ENCODE measurements at regions not wholly inside any gene's neighbourhood (a gene's known extent, or its start where the extent isn't known, plus 50 kb on each side); places are given as distances from the start of the nearest gene placed in this dataset.

DNA sequence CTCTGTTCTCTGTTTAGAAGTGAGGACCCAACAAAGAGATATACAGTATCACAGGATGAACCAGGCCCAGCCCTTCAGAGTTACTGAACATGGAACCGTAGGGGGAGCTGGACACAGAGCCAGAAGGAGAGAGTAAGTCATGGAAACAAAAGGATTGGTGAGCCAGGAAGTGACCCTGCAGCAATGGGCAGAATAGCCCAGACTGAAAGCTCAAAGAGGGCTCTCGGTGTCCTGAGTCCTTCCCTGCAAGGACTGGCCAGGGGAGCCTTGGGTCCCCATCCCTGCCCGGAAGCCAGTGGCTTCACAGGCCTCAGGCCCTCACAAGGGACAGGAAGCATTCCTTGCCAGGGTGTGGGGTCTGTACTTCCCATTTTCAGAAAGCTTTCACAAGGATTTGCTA is 150.6 kb downstream of the SPATA19 start:
- H3K9me3 ChIP-seq: no peaks in the 10 kb centered on the region
- WGBS (ENCODE audit: insufficient coverage, low coverage, low lambda C conversion rate, missing lambda C conversion rate): 48% methylated on average over 3 of the region's 3 CpGs
- no peaks in the 10 kb centered on the region for H3K36me3 ChIP-seq
- intact Hi-C loops (cut with DNase I): no loop called here
- H3K4me3 ChIP-seq: no peak overlapping the region
- ATAC-seq (no peak), DNase-seq (no peak)
- no peaks in the 10 kb centered on the region for H3K27me3 ChIP-seq
- H3K27ac ChIP-seq: no peak overlapping the region
- H3K4me1 ChIP-seq: no peaks in the 10 kb centered on the region
- TF ChIP-seq, protein P1, sequence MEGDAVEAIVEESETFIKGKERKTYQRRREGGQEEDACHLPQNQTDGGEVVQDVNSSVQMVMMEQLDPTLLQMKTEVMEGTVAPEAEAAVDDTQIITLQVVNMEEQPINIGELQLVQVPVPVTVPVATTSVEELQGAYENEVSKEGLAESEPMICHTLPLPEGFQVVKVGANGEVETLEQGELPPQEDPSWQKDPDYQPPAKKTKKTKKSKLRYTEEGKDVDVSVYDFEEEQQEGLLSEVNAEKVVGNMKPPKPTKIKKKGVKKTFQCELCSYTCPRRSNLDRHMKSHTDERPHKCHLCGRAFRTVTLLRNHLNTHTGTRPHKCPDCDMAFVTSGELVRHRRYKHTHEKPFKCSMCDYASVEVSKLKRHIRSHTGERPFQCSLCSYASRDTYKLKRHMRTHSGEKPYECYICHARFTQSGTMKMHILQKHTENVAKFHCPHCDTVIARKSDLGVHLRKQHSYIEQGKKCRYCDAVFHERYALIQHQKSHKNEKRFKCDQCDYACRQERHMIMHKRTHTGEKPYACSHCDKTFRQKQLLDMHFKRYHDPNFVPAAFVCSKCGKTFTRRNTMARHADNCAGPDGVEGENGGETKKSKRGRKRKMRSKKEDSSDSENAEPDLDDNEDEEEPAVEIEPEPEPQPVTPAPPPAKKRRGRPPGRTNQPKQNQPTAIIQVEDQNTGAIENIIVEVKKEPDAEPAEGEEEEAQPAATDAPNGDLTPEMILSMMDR (IDR thresholded peaks at IDR 0.05): no peak
- TF ChIP-seq POLR2A (IDR thresholded peaks at IDR 0.05): no peak

DNA sequence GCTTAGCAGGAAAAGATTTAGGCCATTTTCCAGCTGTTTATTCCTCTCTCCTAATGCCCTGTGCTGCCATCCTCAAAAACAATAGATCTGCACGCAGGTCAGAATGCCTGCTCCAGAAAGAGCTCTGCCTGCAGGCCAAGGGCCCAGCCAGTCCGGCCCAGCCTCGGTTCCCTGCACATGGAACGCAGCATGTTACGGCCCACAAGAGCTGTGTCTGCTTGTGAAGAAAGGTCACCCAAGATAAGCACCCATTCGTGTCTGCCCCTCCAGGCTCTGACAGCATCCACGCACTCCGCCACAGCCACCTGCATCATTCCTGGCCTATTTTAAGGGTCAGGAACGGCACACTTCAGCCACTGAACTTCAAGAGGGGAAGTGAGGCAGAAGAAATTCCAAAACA is 152.2 kb downstream of the SPATA19 start:
- H3K9me3 ChIP-seq: no peaks in the 10 kb centered on the region
- DNase-seq (no peak), ATAC-seq (no peak)
- H3K27ac ChIP-seq: no peak overlapping the region
- WGBS (ENCODE audit: insufficient coverage, low coverage, low lambda C conversion rate, missing lambda C conversion rate): 82% methylated on average over 8 of the region's 9 CpGs
- intact Hi-C loops (cut with DNase I): no loop called here
- H3K4me3 ChIP-seq: no peak overlapping the region
- H3K27me3 ChIP-seq: no peaks in the 10 kb centered on the region
- no peaks in the 10 kb centered on the region for H3K36me3 ChIP-seq
- H3K4me1 ChIP-seq: no peaks in the 10 kb centered on the region
- TF ChIP-seq, protein P1 (IDR thresholded peaks at IDR 0.05): no peak
- no peak for TF ChIP-seq POLR2A (IDR thresholded peaks at IDR 0.05)

DNA sequence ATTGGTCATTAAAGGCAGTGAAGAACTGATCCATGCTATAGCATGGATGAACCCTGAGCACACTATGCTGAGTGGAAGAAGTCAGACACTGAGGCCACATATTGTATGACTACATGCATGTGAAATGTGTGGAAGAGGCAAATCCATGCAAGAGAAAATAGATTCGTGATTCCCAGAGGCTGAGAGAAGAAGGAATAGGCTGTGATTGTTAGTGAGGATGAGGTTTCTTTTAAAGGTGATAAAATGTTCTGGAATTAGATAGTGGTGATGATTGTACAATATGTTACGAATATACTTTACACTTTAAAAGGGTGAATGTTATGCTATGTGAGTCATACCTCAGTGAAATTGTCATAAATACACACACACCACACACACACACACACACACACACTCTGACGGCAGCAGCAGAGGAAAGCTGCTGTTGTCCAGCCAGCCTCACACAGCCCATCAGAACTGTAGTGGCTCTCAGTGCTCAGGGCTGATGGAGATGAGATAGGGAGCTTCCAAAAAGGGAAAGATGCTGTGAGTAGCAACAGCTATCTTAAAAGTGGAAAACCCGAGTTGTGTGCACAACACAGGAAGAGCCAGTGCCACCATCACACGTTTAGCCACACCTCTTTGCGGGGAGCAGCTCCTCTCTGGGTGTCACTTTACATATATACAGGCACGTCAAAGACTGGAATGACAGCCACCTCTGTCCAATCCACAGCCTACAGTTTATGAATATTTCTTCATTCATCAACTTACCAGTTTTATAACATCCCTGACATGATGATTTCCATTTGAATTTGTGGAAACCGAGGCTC is 153.0 kb downstream of the SPATA19 start:
- Histone ChIP-seq H3K9me3 (no peaks in the 10 kb centered on the region), H3K27me3 (no peaks in the 10 kb centered on the region), H3K4me1 (no peaks in the 10 kb centered on the region), H3K36me3 (no peaks in the 10 kb centered on the region), H3K4me3 (no peak overlapping the region), H3K27ac (no peak overlapping the region)
- WGBS (ENCODE audit: insufficient coverage, low coverage, low lambda C conversion rate, missing lambda C conversion rate): 48% methylated on average over 8 of the region's 8 CpGs
- no peak for ATAC-seq
- no peak for DNase-seq
- TF ChIP-seq POLR2A (IDR thresholded peaks at IDR 0.05): no peak
- TF ChIP-seq, protein P1 (IDR thresholded peaks at IDR 0.05): no peak
- intact Hi-C loops (cut with DNase I): no loop called here

DNA sequence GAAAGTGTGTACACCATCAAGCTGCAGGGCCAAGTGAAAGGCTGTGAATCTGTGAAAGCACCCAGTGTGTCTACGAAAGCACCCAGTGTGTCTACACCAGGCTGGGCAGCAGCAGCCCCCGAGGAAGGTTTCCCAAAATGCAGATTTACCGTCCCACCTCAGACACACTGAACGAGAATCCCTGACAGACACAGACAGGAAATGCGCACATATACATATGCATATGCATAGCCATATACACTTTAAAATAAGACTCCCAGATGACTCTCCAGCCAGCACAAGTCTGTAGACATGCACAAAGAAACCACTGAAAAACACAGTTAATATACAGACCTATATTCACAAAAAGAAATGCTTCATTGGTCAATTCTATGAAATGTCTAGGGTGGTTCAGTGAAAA is 155.5 kb upstream of the OPCML start:
- no peak for ATAC-seq
- Histone ChIP-seq H3K36me3 (no peaks in the 10 kb centered on the region), H3K4me1 (no peaks in the 10 kb centered on the region), H3K9me3 (no peaks in the 10 kb centered on the region), H3K27ac (no peak overlapping the region), H3K4me3 (no peak overlapping the region), H3K27me3 (no peaks in the 10 kb centered on the region)
- no peak for TF ChIP-seq POLR2A (IDR thresholded peaks at IDR 0.05)
- TF ChIP-seq, protein P1 (IDR thresholded peaks at IDR 0.05): no peak
- DNase-seq: no peak
- WGBS (ENCODE audit: insufficient coverage, low coverage, low lambda C conversion rate, missing lambda C conversion rate): 50% methylated on average over 5 of the region's 5 CpGs
- intact Hi-C loops (cut with DNase I): no loop called here

All from right lobe of liver (tissue), 6 donors.